ENCODE measurements at regions not wholly inside any gene's neighbourhood (a gene's known extent, or its start where the extent isn't known, plus 50 kb on each side); places are given as distances from the start of the nearest gene placed in this dataset.

- Mint-ChIP-seq H3K9me3 (ENCODE audit: unreplicated experiment) (peaks cover 4% of the 10 kb centered on the region), H3K27me3 (ENCODE audit: low read depth, unreplicated experiment) (no peaks in the 10 kb centered on the region), H3K4me3 (ENCODE audit: unreplicated experiment) (no peak overlapping the region), H3K36me3 (ENCODE audit: low read depth, unreplicated experiment) (peaks cover 3% of the 10 kb centered on the region), H3K4me1 (ENCODE audit: low read depth, unreplicated experiment) (peaks cover 11% of the 10 kb centered on the region), H3K27ac (ENCODE audit: unreplicated experiment) (no peak overlapping the region)
- H3K27ac ChIP-seq (ENCODE audit: low read depth, low read length) = no peak overlapping the region
- no peak overlapping the region for H3K4me2 ChIP-seq (ENCODE audit: low read length)
- DNase-seq (ENCODE audit: low read depth) (no peak), FAIRE-seq (no peak)
- H3K4me3 ChIP-seq (ENCODE audit: insufficient read depth, low read depth, low read length) = no peak overlapping the region
- no peaks in the 10 kb centered on the region for H3K79me2 ChIP-seq (ENCODE audit: insufficient read depth, low read length)
- no peaks in the 10 kb centered on the region for H3K27me3 ChIP-seq (ENCODE audit: insufficient read depth, low read length)
- no peak overlapping the region for H2AFZ ChIP-seq (ENCODE audit: low read depth, low read length)
- no peaks in the 10 kb centered on the region for H4K20me1 ChIP-seq (ENCODE audit: insufficient read depth, low read length)
- H3K36me3 ChIP-seq (ENCODE audit: insufficient read depth, low read length) = no peaks in the 10 kb centered on the region
- TF ChIP-seq EZH2 (IDR thresholded peaks at IDR 0.05; ENCODE audit: insufficient read depth, low read length) = no peak
- H3K9me3 ChIP-seq (ENCODE audit: insufficient read depth, low read depth, low read length) = peaks cover 3% of the 10 kb centered on the region
- H3K9ac ChIP-seq (ENCODE audit: low read length) = no peak overlapping the region
- no peaks in the 10 kb centered on the region for H3K4me1 ChIP-seq (ENCODE audit: insufficient read depth, low read length)
These were observed 76.5 kb upstream of the RGS17 start for GRCh38 chr6:153207617-153208016.

- no peaks in the 10 kb centered on the region for H4K20me1 ChIP-seq (ENCODE audit: insufficient read depth, low read length)
- H3K4me3 ChIP-seq (ENCODE audit: insufficient read depth, low read depth, low read length) = no peak overlapping the region
- FAIRE-seq = no peak
- no peak overlapping the region for H2AFZ ChIP-seq (ENCODE audit: low read depth, low read length)
- Mint-ChIP-seq H3K9me3 (ENCODE audit: unreplicated experiment) (peaks cover 4% of the 10 kb centered on the region), H3K27me3 (ENCODE audit: low read depth, unreplicated experiment) (no peaks in the 10 kb centered on the region), H3K4me3 (ENCODE audit: unreplicated experiment) (no peak overlapping the region), H3K27ac (ENCODE audit: unreplicated experiment) (no peak overlapping the region), H3K4me1 (ENCODE audit: low read depth, unreplicated experiment) (peaks cover 11% of the 10 kb centered on the region), H3K36me3 (ENCODE audit: low read depth, unreplicated experiment) (peaks cover 3% of the 10 kb centered on the region)
- no peak for DNase-seq (ENCODE audit: low read depth)
- H3K27ac ChIP-seq (ENCODE audit: low read depth, low read length) = no peak overlapping the region
- no peaks in the 10 kb centered on the region for H3K36me3 ChIP-seq (ENCODE audit: insufficient read depth, low read length)
- no peaks in the 10 kb centered on the region for H3K79me2 ChIP-seq (ENCODE audit: insufficient read depth, low read length)
- no peak overlapping the region for H3K4me2 ChIP-seq (ENCODE audit: low read length)
- no peaks in the 10 kb centered on the region for H3K27me3 ChIP-seq (ENCODE audit: insufficient read depth, low read length)
- H3K9ac ChIP-seq (ENCODE audit: low read length) = no peak overlapping the region
- no peaks in the 10 kb centered on the region for H3K4me1 ChIP-seq (ENCODE audit: insufficient read depth, low read length)
- H3K9me3 ChIP-seq (ENCODE audit: insufficient read depth, low read depth, low read length) = peaks cover 3% of the 10 kb centered on the region
- no peak for TF ChIP-seq EZH2 (IDR thresholded peaks at IDR 0.05; ENCODE audit: insufficient read depth, low read length)
- TF ChIP-seq, protein P1, sequence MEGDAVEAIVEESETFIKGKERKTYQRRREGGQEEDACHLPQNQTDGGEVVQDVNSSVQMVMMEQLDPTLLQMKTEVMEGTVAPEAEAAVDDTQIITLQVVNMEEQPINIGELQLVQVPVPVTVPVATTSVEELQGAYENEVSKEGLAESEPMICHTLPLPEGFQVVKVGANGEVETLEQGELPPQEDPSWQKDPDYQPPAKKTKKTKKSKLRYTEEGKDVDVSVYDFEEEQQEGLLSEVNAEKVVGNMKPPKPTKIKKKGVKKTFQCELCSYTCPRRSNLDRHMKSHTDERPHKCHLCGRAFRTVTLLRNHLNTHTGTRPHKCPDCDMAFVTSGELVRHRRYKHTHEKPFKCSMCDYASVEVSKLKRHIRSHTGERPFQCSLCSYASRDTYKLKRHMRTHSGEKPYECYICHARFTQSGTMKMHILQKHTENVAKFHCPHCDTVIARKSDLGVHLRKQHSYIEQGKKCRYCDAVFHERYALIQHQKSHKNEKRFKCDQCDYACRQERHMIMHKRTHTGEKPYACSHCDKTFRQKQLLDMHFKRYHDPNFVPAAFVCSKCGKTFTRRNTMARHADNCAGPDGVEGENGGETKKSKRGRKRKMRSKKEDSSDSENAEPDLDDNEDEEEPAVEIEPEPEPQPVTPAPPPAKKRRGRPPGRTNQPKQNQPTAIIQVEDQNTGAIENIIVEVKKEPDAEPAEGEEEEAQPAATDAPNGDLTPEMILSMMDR (IDR thresholded peaks at IDR 0.05; ENCODE audit: insufficient read depth, low read depth, low read length) = no peak
These were observed 75.9 kb upstream of the RGS17 start for GRCh38 chr6:153207006-153207405.

- DNase-seq (ENCODE audit: low read depth) = no peak
- no peak overlapping the region for H3K27ac ChIP-seq (ENCODE audit: low read depth, low read length)
- no peaks in the 10 kb centered on the region for H3K4me1 Mint-ChIP-seq (ENCODE audit: low read depth, unreplicated experiment)
These were observed 62.1 kb upstream of the RGS17 start for GRCh38 chr6:153192943-153193885.

More at GRCh38 chr6:153192943-153193885, 62.1 kb upstream of the RGS17 start:
- Mint-ChIP-seq H3K4me3 (ENCODE audit: unreplicated experiment) (no peak overlapping the region), H3K36me3 (ENCODE audit: low read depth, unreplicated experiment) (no peaks in the 10 kb centered on the region), H3K27me3 (ENCODE audit: low read depth, unreplicated experiment) (no peaks in the 10 kb centered on the region), H3K9me3 (ENCODE audit: unreplicated experiment) (no peaks in the 10 kb centered on the region), H3K27ac (ENCODE audit: unreplicated experiment) (no peak overlapping the region)
- Histone ChIP-seq H3K4me2 (ENCODE audit: low read length) (no peak overlapping the region), H3K36me3 (ENCODE audit: insufficient read depth, low read length) (no peaks in the 10 kb centered on the region), H3K9me3 (ENCODE audit: insufficient read depth, low read depth, low read length) (no peaks in the 10 kb centered on the region), H3K4me3 (ENCODE audit: insufficient read depth, low read depth, low read length) (no peak overlapping the region), H3K79me2 (ENCODE audit: insufficient read depth, low read length) (no peaks in the 10 kb centered on the region), H3K4me1 (ENCODE audit: insufficient read depth, low read length) (no peaks in the 10 kb centered on the region), H3K27me3 (ENCODE audit: insufficient read depth, low read length) (no peaks in the 10 kb centered on the region), H3K9ac (ENCODE audit: low read length) (no peak overlapping the region), H4K20me1 (ENCODE audit: insufficient read depth, low read length) (no peaks in the 10 kb centered on the region), H2AFZ (ENCODE audit: low read depth, low read length) (no peak overlapping the region)
- no peak for FAIRE-seq
- TF ChIP-seq, protein P1 (IDR thresholded peaks at IDR 0.05; ENCODE audit: insufficient read depth, low read depth, low read length) = no peak
- TF ChIP-seq EZH2 (IDR thresholded peaks at IDR 0.05; ENCODE audit: insufficient read depth, low read length) = no peak
